LoVo (cell line): ENCODE measurements at regions not wholly inside any gene's neighbourhood (a gene's known extent, or its start where the extent isn't known, plus 50 kb on each side); places are given as distances from the start of the nearest gene placed in this dataset.
A peak's percentile ranks its signal among the peaks of the same experiment; 100 is the strongest.

Source experiments
- DNase-seq: peaks from one replicate; pipeline ENCODE4 v3.0.0-alpha.2; 2016; ENCODE audit warnings: low spot score

GRCh38 chr4:64584125-64584524, 174.9 kb upstream of the TECRL start:
- DNase-seq: no peak

GRCh38 chr4:64582492-64582891, 173.2 kb upstream of the TECRL start:
- DNase-seq: no peak

GRCh38 chr4:64581422-64581821, 172.2 kb upstream of the TECRL start:
- peak; percentile 14 for DNase-seq

- no peak for DNase-seq
These were observed 154.9 kb upstream of the TECRL start for GRCh38 chr4:64564126-64564525.

GRCh38 chr4:64559571-64559970, 150.3 kb upstream of the TECRL start:
- no peak for DNase-seq

GRCh38 chr4:64551125-64551524, 141.9 kb upstream of the TECRL start:
- no peak for DNase-seq

- no peak for DNase-seq
These were observed 136.3 kb upstream of the TECRL start for GRCh38 chr4:64545593-64545992.

- peak; percentile 69 for DNase-seq
These were observed 130.1 kb upstream of the TECRL start for GRCh38 chr4:64539234-64539849.

- DNase-seq: no peak
These were observed 129.0 kb upstream of the TECRL start for GRCh38 chr4:64538219-64538618.

GRCh38 chr4:64533637-64534036, 124.4 kb upstream of the TECRL start:
- DNase-seq: no peak

- DNase-seq: no peak
These were observed 123.9 kb upstream of the TECRL start for GRCh38 chr4:64533159-64533558.

GRCh38 chr4:64520421-64520820, 111.2 kb upstream of the TECRL start:
- DNase-seq: no peak

GRCh38 chr4:64518600-64518999, 109.3 kb upstream of the TECRL start:
- no peak for DNase-seq

- no peak for DNase-seq
These were observed 106.9 kb upstream of the TECRL start for GRCh38 chr4:64516176-64516575.

- no peak for DNase-seq
These were observed 98.8 kb upstream of the TECRL start for GRCh38 chr4:64508089-64508488.

- DNase-seq: no peak
These were observed 94.9 kb upstream of the TECRL start for GRCh38 chr4:64503945-64504675.

GRCh38 chr4:64503416-64503815, 94.2 kb upstream of the TECRL start:
- DNase-seq: no peak

GRCh38 chr4:64497491-64497890, 88.2 kb upstream of the TECRL start:
- DNase-seq: no peak

- DNase-seq: no peak
These were observed 86.7 kb upstream of the TECRL start for GRCh38 chr4:64495946-64496345.

- no peak for DNase-seq
These were observed 80.4 kb upstream of the TECRL start for GRCh38 chr4:64489628-64490027.

GRCh38 chr4:64479338-64479737, 70.1 kb upstream of the TECRL start:
- no peak for DNase-seq

GRCh38 chr4:64477127-64477526, 67.9 kb upstream of the TECRL start:
- DNase-seq: no peak

- no peak for DNase-seq
These were observed 56.0 kb upstream of the TECRL start for GRCh38 chr4:64465263-64465662.

GRCh38 chr4:64464581-64464980, 55.3 kb upstream of the TECRL start:
- DNase-seq: no peak
